OCI-LY1 (cell line): ENCODE measurements at regions not wholly inside any gene's neighbourhood (a gene's known extent, or its start where the extent isn't known, plus 50 kb on each side); places are given as distances from the start of the nearest gene placed in this dataset.

Experiments
- H2AFZ ChIP-seq: fragments of 200-600 bp; sonication (generic), shearing (Covaris generic); 2 replicates; pipeline ENCODE4 v1.6.0; 2014; ENCODE audit warnings: antibody characterized with exemption, mild to moderate bottlenecking, low read length
- H3F3A ChIP-seq: fragments of 200-600 bp; sonication (generic), shearing (Covaris generic); 2 replicates; pipeline ENCODE4 v1.6.0; 2014; ENCODE audit warnings: mild to moderate bottlenecking, antibody characterized with exemption, low read length, moderate library complexity; ENCODE audit not compliant: insufficient read depth
- H3K27ac ChIP-seq: fragments of 200-600 bp; sonication (generic); 2 replicates; pipeline ENCODE4 v1.5.1; 2014; ENCODE audit warnings: low read length, mixed run types, mild to moderate bottlenecking, low read depth; ENCODE audit not compliant: poor library complexity, severe bottlenecking
- H3K27me3 ChIP-seq: fragments of 200-600 bp; sonication (generic); 2 replicates; pipeline ENCODE4 v1.6.0; 2014; ENCODE audit warnings: antibody characterized with exemption, mild to moderate bottlenecking, low read length, moderate library complexity; ENCODE audit not compliant: insufficient read depth
- H3K36me3 ChIP-seq: fragments of 200-600 bp; sonication (generic); 2 replicates; pipeline ENCODE4 v1.6.1; 2014; ENCODE audit warnings: mild to moderate bottlenecking, antibody characterized with exemption, low read length, moderate library complexity, mixed read lengths; ENCODE audit not compliant: insufficient read depth
- H3K4me1 ChIP-seq: fragments of 200-600 bp; sonication (generic); 2 replicates; pipeline ENCODE4 v1.5.1; 2014; ENCODE audit warnings: mild to moderate bottlenecking, low read length, moderate library complexity; ENCODE audit not compliant: insufficient read depth, severe bottlenecking
- H3K4me2 ChIP-seq: fragments of 200-600 bp; sonication (generic), shearing (Covaris generic); 2 replicates; pipeline ENCODE4 v1.6.1; 2014; ENCODE audit warnings: low read length
- H3K4me3 ChIP-seq: fragments of 200-600 bp; sonication (generic); 2 replicates; pipeline ENCODE4 v1.5.1; 2014; ENCODE audit warnings: low read length, low read depth, mild to moderate bottlenecking, mixed read lengths; ENCODE audit not compliant: poor library complexity, severe bottlenecking
- H3K79me2 ChIP-seq: fragments of 200-600 bp; shearing (Covaris generic); 2 replicates; pipeline ENCODE4 v1.6.1; 2016; ENCODE audit warnings: mixed run types, low read length, mixed read lengths; ENCODE audit not compliant: insufficient read depth
- H3K9ac ChIP-seq: fragments of 200-600 bp; sonication (generic), shearing (Covaris generic); 2 replicates; pipeline ENCODE4 v1.6.1; 2014; ENCODE audit warnings: mild to moderate bottlenecking, low read length, mixed read lengths
- H3K9me2 ChIP-seq: fragments of 200-600 bp; sonication (generic), shearing (Covaris generic); 2 replicates; pipeline ENCODE4 v1.6.1; 2014; ENCODE audit warnings: low read depth, mild to moderate bottlenecking, low read length, mixed read lengths
- H3K9me3 ChIP-seq: fragments of 200-600 bp; shearing (Covaris generic); 2 replicates; pipeline ENCODE4 v1.6.1; 2014; ENCODE audit warnings: low read length, mixed read lengths
- H4K20me1 ChIP-seq: fragments of 200-600 bp; sonication (generic), shearing (Covaris generic); 2 replicates; pipeline ENCODE4 v1.6.0; 2016; ENCODE audit warnings: mild to moderate bottlenecking, low read length; ENCODE audit not compliant: insufficient read depth
- CTCF ChIP-seq: fragments of 200-600 bp; sonication (generic), shearing (Covaris generic); IDR thresholded peaks from 2 replicates; pipeline ENCODE4 v1.5.1; 2017; ENCODE audit warnings: mild to moderate bottlenecking, antibody characterized with exemption, low read length, moderate library complexity, mixed read lengths
- EZH2 ChIP-seq: fragments of 200-600 bp; sonication (generic), shearing (Covaris generic); IDR thresholded peaks from 2 replicates; pipeline ENCODE4 v1.8.0; 2017; ENCODE audit warnings: borderline replicate concordance, mixed run types, mild to moderate bottlenecking, antibody characterized with exemption, low read length, moderate library complexity, mixed read lengths

DNA sequence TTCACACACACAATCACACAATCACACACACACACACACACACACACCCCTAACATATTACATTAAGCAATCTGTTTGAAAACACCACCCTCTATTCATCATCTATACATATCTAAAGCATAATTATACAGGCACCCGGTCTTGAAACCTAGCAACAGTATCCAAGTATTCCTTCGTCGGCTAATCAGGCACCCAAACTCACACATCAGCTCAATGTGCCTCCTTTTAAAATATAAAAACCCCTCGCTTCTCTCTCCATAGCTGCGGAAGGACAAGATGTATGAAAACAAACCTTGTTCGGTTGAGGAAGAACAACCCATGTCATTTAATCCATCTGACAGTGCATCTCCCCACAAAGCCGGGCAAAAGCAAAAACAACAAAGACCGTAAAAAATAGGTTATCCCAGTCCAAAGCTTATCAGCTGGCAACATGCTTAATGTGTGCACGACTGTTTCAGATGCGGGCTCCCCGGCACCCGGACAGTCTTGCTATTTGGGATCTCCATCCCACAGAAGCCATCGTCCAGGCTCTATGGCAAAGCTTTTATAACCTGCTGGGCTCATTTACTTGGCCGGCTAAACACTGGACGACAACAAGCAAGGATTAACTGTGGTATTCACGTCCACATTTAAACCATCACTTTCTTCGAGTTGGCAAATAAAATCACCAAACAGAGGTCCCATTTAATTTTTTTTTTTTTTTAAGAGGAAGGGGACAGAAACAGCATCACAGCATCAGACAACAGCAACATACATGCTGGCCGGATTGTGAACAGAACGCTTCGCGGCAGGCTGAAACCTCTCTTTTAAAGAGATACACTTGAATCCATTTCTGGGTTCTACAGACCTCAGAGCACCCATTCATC lies 365.5 kb downstream of the SHANK2 start:
- Histone ChIP-seq H3K9ac (no peak overlapping the region), H4K20me1 (no peaks in the 10 kb centered on the region), H3K4me2 (no peak overlapping the region), H3K9me2 (no peaks in the 10 kb centered on the region), H3K4me1 (no peaks in the 10 kb centered on the region), H3K27ac (no peak overlapping the region), H3K9me3 (no peaks in the 10 kb centered on the region), H3K27me3 (no peaks in the 10 kb centered on the region), H3F3A (no peaks in the 10 kb centered on the region), H3K4me3 (no peak overlapping the region), H3K79me2 (no peaks in the 10 kb centered on the region), H2AFZ (no peak overlapping the region), H3K36me3 (no peaks in the 10 kb centered on the region)
- TF ChIP-seq CTCF (no peak), EZH2 (no peak)

DNA sequence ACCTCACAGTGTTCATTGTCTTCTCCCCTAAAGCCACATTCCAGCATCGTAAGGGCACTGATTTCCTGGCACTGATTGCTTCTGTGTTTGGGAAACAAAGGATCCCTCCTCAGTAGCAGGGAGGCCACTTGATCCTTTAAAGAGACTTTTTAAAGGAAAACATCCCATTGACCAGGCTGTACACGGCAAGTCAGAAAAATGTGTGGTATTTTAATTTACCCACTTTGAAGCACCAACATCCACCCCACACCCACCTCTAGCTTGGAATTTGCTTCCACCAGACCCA lies 364.9 kb downstream of the SHANK2 start:
- no peaks in the 10 kb centered on the region for H3K79me2 ChIP-seq
- H3K9me2 ChIP-seq = no peaks in the 10 kb centered on the region
- H3K9ac ChIP-seq = no peak overlapping the region
- H4K20me1 ChIP-seq = no peaks in the 10 kb centered on the region
- H3K4me3 ChIP-seq = no peak overlapping the region
- H3K4me1 ChIP-seq = no peaks in the 10 kb centered on the region
- no peak overlapping the region for H3K27ac ChIP-seq
- H3K36me3 ChIP-seq = no peaks in the 10 kb centered on the region
- no peak overlapping the region for H2AFZ ChIP-seq
- no peaks in the 10 kb centered on the region for H3K27me3 ChIP-seq
- no peak for TF ChIP-seq CTCF
- no peak for TF ChIP-seq EZH2
- no peaks in the 10 kb centered on the region for H3K9me3 ChIP-seq
- H3K4me2 ChIP-seq = no peak overlapping the region
- no peaks in the 10 kb centered on the region for H3F3A ChIP-seq

DNA sequence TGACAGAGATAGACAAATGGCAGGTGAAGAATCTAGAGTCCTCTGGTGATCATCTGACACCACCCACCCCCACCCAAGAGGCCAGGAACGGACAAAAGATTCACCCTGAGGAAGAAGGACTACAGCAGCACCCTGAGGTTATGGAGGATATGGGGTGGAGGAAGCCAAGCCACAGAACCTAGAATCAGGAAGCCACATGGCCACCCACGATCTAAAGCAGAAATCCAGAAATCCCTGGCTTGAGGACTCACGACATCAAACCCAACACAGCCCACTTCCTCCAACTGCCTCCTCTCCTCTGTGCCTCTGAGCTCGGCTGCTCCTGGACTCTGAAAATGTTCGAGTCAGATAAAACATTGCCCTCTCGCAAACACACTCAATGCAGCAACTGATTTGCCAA lies 364.3 kb downstream of the SHANK2 start:
- H3K9ac ChIP-seq = no peak overlapping the region
- H3K4me1 ChIP-seq = no peaks in the 10 kb centered on the region
- TF ChIP-seq CTCF = no peak
- TF ChIP-seq EZH2 = no peak
- H3K27ac ChIP-seq = no peak overlapping the region
- no peaks in the 10 kb centered on the region for H3K79me2 ChIP-seq
- no peaks in the 10 kb centered on the region for H3K9me2 ChIP-seq
- no peaks in the 10 kb centered on the region for H3K27me3 ChIP-seq
- no peaks in the 10 kb centered on the region for H3F3A ChIP-seq
- no peak overlapping the region for H3K4me3 ChIP-seq
- no peak overlapping the region for H3K4me2 ChIP-seq
- H3K9me3 ChIP-seq = no peaks in the 10 kb centered on the region
- H4K20me1 ChIP-seq = no peaks in the 10 kb centered on the region
- no peaks in the 10 kb centered on the region for H3K36me3 ChIP-seq
- no peak overlapping the region for H2AFZ ChIP-seq
